NT2/D1 (cell line): ENCODE measurements at regions not wholly inside any gene's neighbourhood (a gene's known extent, or its start where the extent isn't known, plus 50 kb on each side); places are given as distances from the start of the nearest gene placed in this dataset.
A peak's percentile ranks its signal among the peaks of the same experiment; 100 is the strongest.

Source experiments
- DNase-seq: peaks from one replicate; pipeline ENCODE4 v3.0.0-alpha.2; 2011; ENCODE audit warnings: low read depth, low spot score
- H3K27me3 ChIP-seq: 2 replicates; pipeline ENCODE4 v1.6.0; 2011; ENCODE audit warnings: mild to moderate bottlenecking; ENCODE audit not compliant: insufficient read length, insufficient read depth
- H3K36me3 ChIP-seq: 2 replicates; pipeline ENCODE4 v1.6.1; 2011; ENCODE audit warnings: mild to moderate bottlenecking, low read length, mixed read lengths; ENCODE audit not compliant: insufficient read depth, insufficient read length
- H3K4me1 ChIP-seq: 2 replicates; pipeline ENCODE4 v1.5.1; 2011; ENCODE audit not compliant: insufficient read depth, insufficient read length
- H3K4me3 ChIP-seq: 2 replicates; pipeline ENCODE4 v1.5.1; 2011; ENCODE audit warnings: low read depth; ENCODE audit not compliant: insufficient read length
- H3K9ac ChIP-seq: 2 replicates; pipeline ENCODE4 v1.6.0; 2011; ENCODE audit warnings: low read depth; ENCODE audit not compliant: insufficient read length
- H3K9me3 ChIP-seq: 2 replicates; pipeline ENCODE4 v1.5.1; 2011; ENCODE audit warnings: mild to moderate bottlenecking, low read length; ENCODE audit not compliant: insufficient read depth
- SUZ12 ChIP-seq: IDR thresholded peaks from 2 replicates; pipeline ENCODE4 v1.6.1; 2011; ENCODE audit not compliant: insufficient read length, insufficient read depth; ENCODE audit errors: extremely low read depth
- YY1 ChIP-seq: IDR thresholded peaks from 2 replicates; pipeline ENCODE4 v1.6.1; 2011; ENCODE audit not compliant: insufficient read length, insufficient read depth
- ZNF274 ChIP-seq: IDR thresholded peaks from 2 replicates; pipeline ENCODE4 v1.6.1; 2011; ENCODE audit warnings: mild to moderate bottlenecking, low read depth, low read length

DNA sequence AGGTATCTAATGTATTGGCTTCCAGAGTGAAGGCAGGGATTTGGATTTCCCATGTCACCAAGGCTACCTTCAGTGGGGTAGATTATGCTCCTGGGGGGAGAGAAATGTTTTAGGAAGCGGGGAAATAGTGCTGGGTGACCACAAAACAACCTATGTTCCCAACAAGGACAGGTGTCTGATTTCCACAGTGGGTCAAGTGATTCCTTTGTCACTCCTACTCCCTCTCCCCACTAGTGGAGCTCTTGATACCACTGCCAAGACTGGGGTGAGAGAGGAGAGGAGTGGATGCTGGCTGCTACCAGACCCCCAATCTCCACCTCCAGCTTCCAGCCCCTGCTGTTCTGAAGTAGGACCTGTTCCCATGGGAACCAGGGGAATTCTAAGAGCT, 104.3 kb upstream of the FAM78B start:
- TF ChIP-seq SUZ12, result no peak
- no peak for TF ChIP-seq YY1
- no peak for TF ChIP-seq ZNF274
- Histone ChIP-seq H3K4me3 (no peak overlapping the region), H3K9me3 (peaks cover 8% of the 10 kb centered on the region; the same call in 1 of the 2 replicates), H3K36me3 (no peaks in the 10 kb centered on the region), H3K4me1 (peaks cover 3% of the 10 kb centered on the region), H3K9ac (no peak overlapping the region), H3K27me3 (no peaks in the 10 kb centered on the region)
- DNase-seq, result no peak

DNA sequence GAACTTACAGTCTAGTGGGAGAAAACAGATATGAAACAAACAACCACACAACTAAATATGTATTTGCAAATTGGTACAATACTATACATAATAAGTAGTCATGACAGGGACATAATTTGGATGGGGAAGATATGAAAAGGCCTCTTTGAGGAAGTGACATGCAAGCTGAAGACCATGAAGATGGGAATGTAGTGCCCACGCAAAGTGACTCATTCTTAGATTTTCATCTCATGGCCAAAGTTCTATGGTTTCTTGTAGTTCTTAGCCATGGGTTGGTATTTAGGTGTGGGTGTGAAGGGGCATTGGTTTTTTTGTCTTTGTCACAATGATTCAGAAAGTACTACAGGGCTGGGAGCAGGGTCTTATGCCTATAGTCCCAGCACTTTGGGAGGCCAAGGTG, 105.4 kb upstream of the FAM78B start:
- no peak overlapping the region for H3K4me3 ChIP-seq
- no peak overlapping the region for H3K9ac ChIP-seq
- H3K27me3 ChIP-seq, result no peaks in the 10 kb centered on the region
- DNase-seq, result no peak
- peaks cover 3% of the 10 kb centered on the region for H3K4me1 ChIP-seq
- no peaks in the 10 kb centered on the region for H3K36me3 ChIP-seq
- peaks cover 14% of the 10 kb centered on the region; the same call in 1 of the 2 replicates for H3K9me3 ChIP-seq
- TF ChIP-seq YY1 (no peak), ZNF274 (no peak), SUZ12 (no peak)

- Histone ChIP-seq H3K27me3 (no peaks in the 10 kb centered on the region), H3K9ac (no peak overlapping the region), H3K4me3 (no peak overlapping the region), H3K4me1 (peaks cover 3% of the 10 kb centered on the region), H3K36me3 (no peaks in the 10 kb centered on the region), H3K9me3 (peaks cover 14% of the 10 kb centered on the region; the same call in 1 of the 2 replicates)
- peak; percentile 39 for DNase-seq
- TF ChIP-seq YY1, result no peak
- TF ChIP-seq ZNF274, result no peak
- no peak for TF ChIP-seq SUZ12
These were observed 106.0 kb upstream of the FAM78B start for GRCh38 chr1:166272851-166273250.

DNA sequence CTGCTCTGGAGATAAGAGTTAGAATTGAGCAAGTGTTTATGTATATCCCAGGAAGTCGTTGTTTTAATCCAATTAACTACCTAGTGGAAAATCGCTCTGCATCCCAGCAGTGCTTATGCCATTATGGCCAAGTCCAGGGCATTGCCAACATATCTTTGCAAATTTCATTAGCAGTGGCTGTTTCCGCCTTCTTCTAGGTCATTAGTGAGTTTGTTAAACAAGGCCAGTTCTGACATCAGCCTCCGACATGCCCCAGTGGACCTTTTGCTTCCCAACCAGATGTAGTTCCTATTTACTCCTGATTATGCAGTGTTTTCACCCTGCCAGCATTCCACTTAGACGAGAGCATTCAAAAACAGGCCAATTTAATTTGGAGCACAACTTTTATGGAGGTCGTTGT, 106.8 kb upstream of the FAM78B start:
- peaks cover 14% of the 10 kb centered on the region; the same call in 1 of the 2 replicates for H3K9me3 ChIP-seq
- DNase-seq, result no peak
- TF ChIP-seq SUZ12 (no peak), ZNF274 (no peak)

GRCh38 chr1:166282391-166283137, 115.8 kb upstream of the FAM78B start:
- DNase-seq, result no peak
- no peak overlapping the region for H3K9ac ChIP-seq
- TF ChIP-seq YY1 (no peak), ZNF274 (no peak), SUZ12 (no peak)
- no peaks in the 10 kb centered on the region for H3K4me1 ChIP-seq
- H3K36me3 ChIP-seq, result no peaks in the 10 kb centered on the region
- H3K4me3 ChIP-seq, result no peak overlapping the region
- H3K9me3 ChIP-seq, result no peaks in the 10 kb centered on the region
- H3K27me3 ChIP-seq, result no peaks in the 10 kb centered on the region

More for the DNA sequence above, 106.8 kb upstream of the FAM78B start:
- Histone ChIP-seq H3K27me3 (no peaks in the 10 kb centered on the region), H3K9ac (no peak overlapping the region), H3K4me1 (peaks cover 3% of the 10 kb centered on the region), H3K4me3 (no peak overlapping the region), H3K36me3 (no peaks in the 10 kb centered on the region)

- Histone ChIP-seq H3K36me3 (no peaks in the 10 kb centered on the region), H3K9ac (no peak overlapping the region), H3K27me3 (no peaks in the 10 kb centered on the region), H3K4me1 (no peaks in the 10 kb centered on the region), H3K9me3 (no peaks in the 10 kb centered on the region), H3K4me3 (no peak overlapping the region)
- DNase-seq, result no peak
- TF ChIP-seq SUZ12 (no peak), ZNF274 (no peak), YY1 (no peak)
These were observed 116.4 kb upstream of the FAM78B start for GRCh38 chr1:166283190-166283589.

- TF ChIP-seq ZNF274 (no peak), SUZ12 (no peak)
- Histone ChIP-seq H3K4me3 (no peak overlapping the region), H3K4me1 (no peaks in the 10 kb centered on the region), H3K9ac (no peak overlapping the region), H3K36me3 (no peaks in the 10 kb centered on the region), H3K9me3 (no peaks in the 10 kb centered on the region), H3K27me3 (no peaks in the 10 kb centered on the region)
- no peak for DNase-seq
These were observed 116.8 kb upstream of the FAM78B start for GRCh38 chr1:166283600-166283999.
